GM12878 (cell line): ENCODE measurements at regions not wholly inside any gene's neighbourhood (a gene's known extent, or its start where the extent isn't known, plus 50 kb on each side); places are given as distances from the start of the nearest gene placed in this dataset.

Experiments
- BCL3 ChIP-seq: IDR thresholded peaks from 2 replicates; pipeline ENCODE4 v1.6.1; 2011; ENCODE audit warnings: borderline replicate concordance, low read depth, mild to moderate bottlenecking, moderate library complexity, low read length; ENCODE audit not compliant: insufficient read depth, poor library complexity, severe bottlenecking
- BMI1 ChIP-seq: fragments of 450-650 bp; IDR thresholded peaks from 2 replicates; pipeline ENCODE4 v1.6.1; 2016; ENCODE audit warnings: mild to moderate bottlenecking, moderate library complexity, borderline replicate concordance
- CUX1 ChIP-seq: IDR thresholded peaks from 2 replicates; pipeline ENCODE4 v1.6.1; 2012; ENCODE audit warnings: improper control_type of control experiment, low read depth, low read length; ENCODE audit not compliant: insufficient replicate concordance
- LARP7 ChIP-seq: fragments of 450-650 bp; IDR thresholded peaks from 2 replicates; pipeline ENCODE4 v1.6.1; 2017; ENCODE audit warnings: mild to moderate bottlenecking
- PML ChIP-seq: IDR thresholded peaks from 2 replicates; pipeline ENCODE4 v1.6.1; 2012; ENCODE audit warnings: low read length, inconsistent platforms
- TBL1XR1 ChIP-seq: IDR thresholded peaks from 2 replicates; pipeline ENCODE4 v1.6.1; 2012; ENCODE audit warnings: low read depth, low read length, improper control_type of control experiment
- TCF12 ChIP-seq: IDR thresholded peaks from 2 replicates; pipeline ENCODE4 v1.6.1; 2011; ENCODE audit warnings: low read depth, mild to moderate bottlenecking, low read length
- ZSCAN29 ChIP-seq: fragments of 450-650 bp; IDR thresholded peaks from 2 replicates; pipeline ENCODE4 v1.6.1; 2017; ENCODE audit warnings: mild to moderate bottlenecking, moderate library complexity

GRCh38 chr3:124243177-124243859, 251.4 kb upstream of the ROPN1 start (continued):
- TF ChIP-seq CUX1, result no peak
- no peak for TF ChIP-seq LARP7
- TF ChIP-seq PML, result no peak
- no peak for TF ChIP-seq BCL3
- TF ChIP-seq ZSCAN29, result no peak
- TF ChIP-seq TCF12, result no peak
- no peak for TF ChIP-seq BMI1
- no peak for TF ChIP-seq TBL1XR1
